ENCODE measurements at regions not wholly inside any gene's neighbourhood (a gene's known extent, or its start where the extent isn't known, plus 50 kb on each side); places are given as distances from the start of the nearest gene placed in this dataset.

DNA sequence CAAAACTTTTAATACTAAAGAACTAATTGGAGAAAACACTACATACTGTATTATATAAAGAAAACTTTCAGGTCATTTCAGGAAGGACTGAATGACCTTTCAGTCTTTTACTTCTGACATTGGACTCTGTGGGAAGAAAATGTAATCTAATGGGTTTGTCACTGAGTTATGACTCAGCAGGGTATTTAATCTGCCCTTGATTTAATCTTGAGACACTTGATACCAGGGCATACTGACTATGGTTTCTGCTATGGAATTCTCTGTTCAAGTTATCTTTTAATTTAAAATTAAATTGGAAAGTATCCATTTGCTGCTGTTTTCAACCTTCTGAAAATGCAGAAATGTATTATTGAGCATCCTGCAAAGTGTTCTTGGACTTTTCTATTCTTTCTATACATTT lies 354.2 kb upstream of the GALNT5 start:
- H3K4me3 ChIP-seq, result no peak overlapping the region
- H3K36me3 ChIP-seq (ENCODE audit: insufficient read depth in 1 of 2, low read depth in 1 of 2), result no peaks in the 10 kb centered on the region
- no peaks in the 10 kb centered on the region for H3K4me1 ChIP-seq
- no peaks in the 10 kb centered on the region for H3K27me3 ChIP-seq (ENCODE audit: insufficient read depth in 3 of 3, low read length in 2 of 3)
- H3K9me3 ChIP-seq, result no peaks in the 10 kb centered on the region
- intact Hi-C loops (cut with DNase I), result no loop called here
- DNase-seq, result no peak
- TF ChIP-seq, protein P1, sequence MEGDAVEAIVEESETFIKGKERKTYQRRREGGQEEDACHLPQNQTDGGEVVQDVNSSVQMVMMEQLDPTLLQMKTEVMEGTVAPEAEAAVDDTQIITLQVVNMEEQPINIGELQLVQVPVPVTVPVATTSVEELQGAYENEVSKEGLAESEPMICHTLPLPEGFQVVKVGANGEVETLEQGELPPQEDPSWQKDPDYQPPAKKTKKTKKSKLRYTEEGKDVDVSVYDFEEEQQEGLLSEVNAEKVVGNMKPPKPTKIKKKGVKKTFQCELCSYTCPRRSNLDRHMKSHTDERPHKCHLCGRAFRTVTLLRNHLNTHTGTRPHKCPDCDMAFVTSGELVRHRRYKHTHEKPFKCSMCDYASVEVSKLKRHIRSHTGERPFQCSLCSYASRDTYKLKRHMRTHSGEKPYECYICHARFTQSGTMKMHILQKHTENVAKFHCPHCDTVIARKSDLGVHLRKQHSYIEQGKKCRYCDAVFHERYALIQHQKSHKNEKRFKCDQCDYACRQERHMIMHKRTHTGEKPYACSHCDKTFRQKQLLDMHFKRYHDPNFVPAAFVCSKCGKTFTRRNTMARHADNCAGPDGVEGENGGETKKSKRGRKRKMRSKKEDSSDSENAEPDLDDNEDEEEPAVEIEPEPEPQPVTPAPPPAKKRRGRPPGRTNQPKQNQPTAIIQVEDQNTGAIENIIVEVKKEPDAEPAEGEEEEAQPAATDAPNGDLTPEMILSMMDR (IDR thresholded peaks at IDR 0.05), result no peak
- H3K27ac ChIP-seq, result no peak overlapping the region
- ATAC-seq, result no peak

- Histone ChIP-seq H3K4me1 (no peaks in the 10 kb centered on the region), H3K27ac (no peak overlapping the region), H3K4me3 (no peak overlapping the region), H3K36me3 (ENCODE audit: insufficient read depth in 1 of 2, low read depth in 1 of 2) (no peaks in the 10 kb centered on the region), H3K9me3 (no peaks in the 10 kb centered on the region), H3K27me3 (ENCODE audit: insufficient read depth in 3 of 3, low read length in 2 of 3) (no peaks in the 10 kb centered on the region)
- TF ChIP-seq, protein P1 (IDR thresholded peaks at IDR 0.05), result no peak
- intact Hi-C loops (cut with DNase I), result no loop called here
- no peak for DNase-seq
- WGBS, 3 donors, result 55 to 57% (median 55%) methylated on average over 3 of the region's 3 CpGs
- ATAC-seq, result no peak
Measured at GRCh38 chr2:156907806-156908205, 349.7 kb upstream of the GALNT5 start.

- intact Hi-C loops (cut with DNase I), result no loop called here
- Histone ChIP-seq H3K36me3 (ENCODE audit: insufficient read depth in 1 of 2, low read depth in 1 of 2) (no peaks in the 10 kb centered on the region), H3K27ac (no peak overlapping the region), H3K4me1 (no peaks in the 10 kb centered on the region), H3K27me3 (ENCODE audit: insufficient read depth in 3 of 3, low read length in 2 of 3) (no peaks in the 10 kb centered on the region), H3K4me3 (no peak overlapping the region), H3K9me3 (no peaks in the 10 kb centered on the region)
- ATAC-seq (no peak), DNase-seq (no peak)
- 34 to 35% (median 35%) methylated on average over 1 of the region's 1 CpG for WGBS, 3 donors
- TF ChIP-seq, protein P1 (IDR thresholded peaks at IDR 0.05), result no peak
Measured at GRCh38 chr2:156908825-156909224, 348.7 kb upstream of the GALNT5 start.

DNA sequence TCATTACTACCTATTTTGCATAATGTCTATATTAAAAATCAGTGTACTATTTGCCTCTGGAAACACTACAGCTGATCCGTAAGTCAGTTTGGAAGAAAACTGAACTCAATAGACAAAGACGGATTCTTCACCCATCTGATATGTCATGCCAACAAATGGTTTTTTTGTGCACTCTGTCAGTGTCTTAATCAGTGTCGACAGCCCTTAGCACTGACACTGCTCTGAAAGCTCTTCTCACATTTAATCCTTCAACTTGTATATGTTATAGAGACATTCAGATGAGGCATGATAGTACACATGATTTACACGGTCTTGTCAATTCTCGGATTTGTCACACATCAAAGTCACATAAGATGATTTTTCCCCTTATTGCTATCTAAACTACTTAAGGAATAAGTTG lies 347.5 kb upstream of the GALNT5 start:
- TF ChIP-seq, protein P1 (IDR thresholded peaks at IDR 0.05), result no peak
- Histone ChIP-seq H3K27ac (no peak overlapping the region), H3K4me3 (no peak overlapping the region), H3K9me3 (no peaks in the 10 kb centered on the region), H3K4me1 (no peaks in the 10 kb centered on the region), H3K27me3 (ENCODE audit: insufficient read depth in 3 of 3, low read length in 2 of 3) (no peaks in the 10 kb centered on the region), H3K36me3 (ENCODE audit: insufficient read depth in 1 of 2, low read depth in 1 of 2) (no peaks in the 10 kb centered on the region)
- intact Hi-C loops (cut with DNase I), result no loop called here
- WGBS, 3 donors, result 67 to 75% (median 71%) methylated on average over 5 of the region's 5 CpGs
- DNase-seq (no peak), ATAC-seq (no peak)

DNA sequence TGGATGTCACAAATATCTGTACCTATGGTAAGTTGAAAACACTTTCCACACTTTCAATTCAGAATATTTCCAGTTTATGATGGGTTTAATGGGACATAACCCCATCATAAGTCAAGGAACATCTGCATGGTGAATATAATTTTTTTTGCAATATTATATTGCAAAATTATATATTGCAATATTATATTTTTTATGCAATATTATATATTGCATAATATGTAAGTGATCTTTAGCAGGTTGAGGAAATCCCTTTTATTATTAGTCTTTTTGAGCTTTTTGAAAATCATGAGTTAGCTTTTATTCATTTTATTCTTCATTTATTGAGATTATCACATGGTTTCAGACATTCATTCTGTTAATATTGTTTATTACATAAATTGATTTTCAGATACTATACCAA lies 342.2 kb upstream of the GALNT5 start:
- H3K27me3 ChIP-seq (ENCODE audit: insufficient read depth in 3 of 3, low read length in 2 of 3), result no peaks in the 10 kb centered on the region
- no peak overlapping the region for H3K27ac ChIP-seq
- no peaks in the 10 kb centered on the region for H3K4me1 ChIP-seq
- H3K9me3 ChIP-seq, result no peaks in the 10 kb centered on the region
- TF ChIP-seq, protein P1 (IDR thresholded peaks at IDR 0.05), result no peak
- H3K4me3 ChIP-seq, result no peak overlapping the region
- ATAC-seq, result no peak
- no peak for DNase-seq
- no peaks in the 10 kb centered on the region for H3K36me3 ChIP-seq (ENCODE audit: insufficient read depth in 1 of 2, low read depth in 1 of 2)
- intact Hi-C loops (cut with DNase I), result no loop called here
